GM18909 (cell line): ENCODE measurements at regions not wholly inside any gene's neighbourhood (a gene's known extent, or its start where the extent isn't known, plus 50 kb on each side); places are given as distances from the start of the nearest gene placed in this dataset.
"Not testable (repeated sequence)": the region's sequence is repeated elsewhere in the genome, so short reads cannot be mapped to it uniquely, and the experiment has no call there.

Source experiments
- ATAC-seq: cut with Tn5 transposase; IDR thresholded peaks from one replicate; pipeline ENCODE4 v1.9.1; 2021; ENCODE audit warnings: mild to moderate bottlenecking; ENCODE audit not compliant: unreplicated experiment, poor library complexity

DNA sequence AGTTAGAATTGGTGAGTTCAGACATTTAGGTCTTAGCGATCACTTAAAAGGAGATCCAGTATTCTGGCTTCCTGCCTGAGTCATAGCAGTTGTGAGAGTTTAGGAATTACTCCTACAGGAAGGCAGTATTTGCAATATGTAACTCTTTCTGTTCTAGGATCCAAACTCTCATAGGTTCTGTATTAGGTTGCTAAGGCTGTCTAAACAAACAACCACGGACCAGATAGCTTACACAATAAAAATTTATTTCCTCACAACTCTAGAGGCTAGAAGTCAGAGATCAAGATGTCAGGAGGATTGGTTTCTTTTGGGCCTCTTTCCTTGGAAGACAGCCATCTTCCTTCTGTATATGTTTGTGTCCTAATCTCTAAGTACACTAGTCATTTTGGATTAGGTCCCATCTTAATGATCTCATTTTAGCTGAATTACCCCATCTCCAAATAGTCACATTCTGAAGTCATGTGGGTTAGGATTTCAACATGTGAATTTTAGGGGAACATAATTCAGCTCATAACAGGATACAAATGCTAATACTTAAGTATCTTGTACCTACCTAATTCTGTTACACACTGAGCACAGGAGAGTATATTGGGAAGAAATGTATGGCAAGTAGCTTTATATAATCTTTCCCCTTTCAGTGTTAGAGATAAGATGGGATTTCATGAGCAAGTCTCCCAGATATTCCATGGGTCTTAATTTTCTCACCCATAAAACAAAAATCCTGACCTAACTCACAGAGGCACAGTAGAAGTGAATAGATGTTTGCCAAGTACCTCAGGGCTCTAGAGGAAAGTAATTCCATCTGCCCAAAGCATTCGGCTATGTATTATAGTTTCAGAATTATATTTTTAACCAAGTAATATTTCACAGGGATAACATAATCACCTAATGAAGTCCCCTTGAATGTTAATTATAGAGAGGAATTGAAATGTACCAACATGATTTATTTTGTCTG lies 144.4 kb downstream of the PTBP2 start:
- ATAC-seq, result no peak

DNA sequence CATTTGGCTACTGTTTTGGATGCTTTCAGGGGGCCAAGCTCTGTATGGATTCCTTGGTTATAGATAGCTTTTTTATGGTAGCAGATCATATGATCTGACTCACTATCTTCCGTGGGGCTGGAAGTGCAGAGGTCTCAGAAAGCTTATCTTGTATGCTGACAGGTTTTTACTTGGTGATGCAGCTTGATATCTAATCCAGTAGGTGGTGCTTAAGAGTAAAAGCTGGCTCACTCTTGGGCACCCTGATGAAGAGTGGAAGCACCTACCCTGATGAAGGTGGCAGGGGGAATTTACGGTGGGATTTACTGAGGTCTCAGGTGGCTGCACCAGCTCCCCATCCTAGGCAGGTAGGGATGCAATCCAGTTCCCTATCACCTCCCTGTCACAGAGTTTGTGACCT lies 151.2 kb downstream of the PTBP2 start:
- ATAC-seq, result no peak

DNA sequence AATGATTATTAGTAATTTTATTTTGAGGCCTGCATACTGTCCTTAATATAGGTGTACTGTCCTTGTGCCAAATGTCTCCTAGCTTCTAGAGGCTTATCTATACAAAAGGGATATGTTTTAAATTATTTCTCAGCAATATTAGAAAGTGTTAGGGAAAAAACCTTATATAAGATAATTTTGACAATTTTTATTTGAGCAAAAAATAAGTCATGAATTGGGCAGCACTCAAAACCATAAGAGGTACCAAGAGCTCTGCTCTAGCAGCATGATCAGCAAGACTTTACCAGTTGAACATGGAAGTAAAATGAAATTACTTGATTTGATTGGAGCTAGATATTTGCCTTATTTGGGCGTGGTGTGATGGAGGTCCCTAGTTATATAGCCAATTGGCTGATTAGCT lies 157.1 kb downstream of the PTBP2 start:
- no peak for ATAC-seq

- ATAC-seq, result no peak
These were observed 159.0 kb downstream of the PTBP2 start for GRCh38 chr1:96880626-96881025.

DNA sequence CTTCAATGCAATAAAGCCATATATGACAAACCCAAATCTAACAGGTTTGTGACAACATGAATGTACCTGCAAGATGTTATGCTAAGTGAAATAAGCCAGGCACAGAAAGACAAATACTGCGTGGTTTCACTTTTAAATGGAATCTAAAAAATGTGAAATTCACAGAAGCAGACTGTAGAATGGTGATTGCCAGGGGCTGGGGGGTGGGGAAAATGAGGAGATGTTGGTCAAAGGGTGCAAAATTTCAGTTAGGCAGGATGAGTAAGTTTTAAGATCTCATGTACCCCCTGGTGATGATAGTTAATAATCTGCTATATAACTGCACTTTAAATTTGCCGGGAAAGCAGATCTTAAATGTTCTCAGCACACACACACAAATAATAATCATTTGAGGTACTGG lies 160.5 kb downstream of the PTBP2 start:
- ATAC-seq, result no peak

- no peak for ATAC-seq
These were observed 164.9 kb downstream of the PTBP2 start for GRCh38 chr1:96886474-96886873.

DNA sequence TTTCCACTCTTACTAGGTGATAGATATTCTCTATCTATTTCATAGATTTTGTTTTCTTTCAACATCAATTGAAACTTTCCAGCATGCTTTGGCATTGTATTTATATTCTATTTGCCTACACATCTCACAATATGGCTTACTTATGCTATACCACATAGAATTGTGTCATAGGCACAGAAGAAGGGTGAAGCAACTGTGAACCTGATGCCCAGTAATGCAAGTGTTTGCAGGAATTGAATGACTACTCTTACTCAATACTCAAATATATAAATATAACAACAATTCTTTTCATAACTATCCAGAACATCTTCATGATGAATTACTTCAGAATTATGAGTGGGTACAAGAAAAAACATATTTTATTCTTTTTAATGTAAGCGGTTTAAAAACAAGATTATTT lies 165.9 kb downstream of the PTBP2 start:
- ATAC-seq, result no peak

- ATAC-seq, result no peak
These were observed 180.3 kb downstream of the PTBP2 start for GRCh38 chr1:96901783-96902363.

- no peak for ATAC-seq
These were observed 190.7 kb downstream of the PTBP2 start for GRCh38 chr1:96912248-96912647.

GRCh38 chr1:96915701-96916100 lies 194.1 kb downstream of the PTBP2 start:
- ATAC-seq, result not testable (repeated sequence)

DNA sequence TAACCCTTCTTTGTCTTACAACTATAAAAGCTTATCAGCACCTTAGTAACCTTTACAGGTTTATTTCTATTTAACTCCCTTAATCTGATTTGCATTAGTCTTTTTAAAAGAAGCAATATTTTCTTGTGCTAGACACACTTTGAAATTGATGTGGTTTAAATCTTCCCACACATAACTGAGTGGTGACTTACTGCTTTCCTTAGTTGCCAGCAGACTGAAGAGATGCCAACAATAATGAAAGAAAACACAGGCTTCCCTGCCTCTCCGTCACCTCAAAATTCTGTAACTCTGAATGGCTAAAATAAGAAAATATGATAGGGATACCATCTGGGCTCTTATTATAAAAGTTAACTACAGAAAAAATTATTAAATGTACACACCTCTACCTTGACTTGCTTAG lies 196.8 kb downstream of the PTBP2 start:
- no peak for ATAC-seq

DNA sequence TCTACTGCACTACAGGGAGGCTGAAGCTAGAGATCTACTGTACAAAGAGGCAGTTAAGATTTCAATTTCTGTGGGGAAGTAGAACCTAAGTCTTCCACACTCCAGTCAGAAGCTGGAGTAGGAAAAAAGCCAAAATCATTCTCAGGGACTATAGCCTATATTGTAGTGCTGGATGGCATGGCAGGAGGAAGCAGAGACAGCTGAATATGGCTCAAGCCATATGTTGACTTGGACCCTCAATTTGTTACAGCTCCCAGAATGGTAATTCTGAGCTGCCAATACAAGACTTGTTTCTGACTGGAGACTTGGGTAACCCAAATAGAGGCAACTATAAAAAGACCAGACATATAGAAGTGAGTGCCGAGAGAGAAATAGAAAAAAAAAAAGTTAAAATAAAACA lies 200.6 kb downstream of the PTBP2 start:
- no peak for ATAC-seq

DNA sequence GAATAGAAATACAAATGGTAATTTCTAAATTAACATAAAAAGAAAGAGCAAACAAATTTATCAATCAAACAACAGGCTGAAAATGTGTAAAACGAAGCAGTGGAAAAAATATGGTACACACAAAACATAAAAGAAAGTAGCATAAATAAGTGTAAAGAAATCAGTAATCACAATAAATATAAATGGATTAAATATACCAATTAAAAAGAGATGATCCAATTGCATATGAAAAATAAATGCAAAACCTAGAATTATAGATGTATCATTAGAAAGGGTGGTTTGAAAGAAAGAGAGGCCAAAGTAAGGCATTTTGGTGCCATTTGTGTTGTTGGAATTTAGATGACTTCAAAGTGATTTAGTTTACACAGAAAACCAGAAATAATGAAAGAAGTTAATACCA lies 202.2 kb downstream of the PTBP2 start:
- ATAC-seq, result no peak

DNA sequence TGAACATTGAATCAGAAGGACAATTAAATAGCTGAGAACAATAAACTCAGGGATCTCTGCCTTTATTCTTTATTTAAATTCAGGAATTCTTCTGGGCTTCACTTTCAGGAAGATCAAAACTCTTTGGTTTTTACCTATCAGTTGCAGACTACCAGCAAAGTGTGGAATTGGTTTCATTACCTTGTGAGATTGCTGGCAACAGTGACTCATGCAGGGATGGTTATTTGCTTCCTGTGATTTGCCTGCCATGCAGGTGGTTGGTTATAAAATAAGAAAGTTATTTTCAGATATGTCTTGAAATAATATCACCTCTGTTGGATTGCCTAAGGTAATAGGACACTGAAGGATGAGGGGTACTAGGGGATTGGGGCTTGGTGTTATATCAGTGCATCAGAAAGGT lies 204.6 kb downstream of the PTBP2 start:
- no peak for ATAC-seq

DNA sequence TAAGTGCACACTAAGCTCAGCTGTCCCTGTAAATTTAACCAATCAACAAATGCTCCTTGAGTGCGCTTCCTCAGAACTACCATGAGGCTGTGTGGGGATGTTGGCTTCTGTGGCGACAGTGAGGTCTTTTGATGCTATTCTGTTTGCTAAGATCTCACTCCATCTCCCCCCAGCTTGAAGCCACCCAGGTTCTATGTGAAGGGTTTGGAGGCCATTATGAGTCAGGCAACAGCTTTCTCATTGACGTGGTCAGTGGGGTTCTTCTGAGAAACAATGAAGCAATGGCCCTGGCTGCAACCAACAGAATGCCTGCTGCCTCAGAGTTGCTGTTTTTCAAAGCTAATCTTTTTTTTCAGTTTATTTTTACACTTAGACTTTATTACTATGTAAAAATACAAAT lies 205.5 kb downstream of the PTBP2 start:
- no peak for ATAC-seq

DNA sequence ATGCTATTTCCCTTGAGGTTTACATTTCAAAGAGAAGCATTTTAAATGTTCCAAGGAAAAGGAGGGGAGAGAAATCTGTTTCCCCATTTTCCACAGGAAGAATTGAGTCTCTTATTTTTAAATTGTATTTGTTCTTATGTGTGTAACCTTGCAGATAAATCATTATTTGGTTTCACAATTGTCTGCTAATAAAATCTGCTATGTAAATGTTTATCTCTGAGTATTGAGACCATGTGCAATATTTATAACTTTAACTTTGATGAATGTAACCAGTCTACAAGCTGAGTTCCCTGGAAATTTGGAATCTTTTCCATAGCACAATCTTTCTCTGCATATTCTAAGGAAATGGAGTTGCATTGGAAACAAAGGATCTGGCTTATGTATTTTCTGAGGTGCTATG lies 209.6 kb downstream of the PTBP2 start:
- ATAC-seq, result no peak

- ATAC-seq, result no peak
These were observed 212.7 kb downstream of the PTBP2 start for GRCh38 chr1:96934282-96934681.

GRCh38 chr1:96944432-96945092 lies 223.0 kb downstream of the PTBP2 start:
- no peak for ATAC-seq

DNA sequence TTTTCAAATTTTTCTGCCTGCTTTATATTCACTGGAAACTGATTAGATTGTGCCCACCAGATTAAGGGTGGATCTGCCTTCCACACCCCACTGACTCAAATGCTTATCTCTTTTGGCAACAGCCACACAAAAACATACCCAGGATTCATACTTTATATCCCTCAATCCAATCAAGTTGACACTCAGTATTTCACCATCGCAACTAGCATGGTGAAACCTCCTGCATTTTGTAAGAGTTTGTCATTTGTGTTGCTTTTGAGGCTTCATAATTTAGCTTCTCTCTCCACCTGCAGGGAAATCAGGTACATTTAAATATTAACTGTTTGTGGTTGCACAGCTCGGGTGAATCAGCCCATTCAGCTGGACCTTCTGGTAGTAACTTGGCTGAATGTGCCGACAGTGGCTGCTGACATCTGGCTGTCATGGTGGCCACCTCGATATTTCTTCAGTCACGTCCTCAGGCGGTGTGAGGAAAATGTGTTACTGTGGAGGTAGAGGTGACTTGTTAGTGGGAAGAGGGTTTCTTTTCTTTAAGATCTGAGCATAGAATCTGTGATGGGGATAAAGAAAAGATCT lies 224.0 kb downstream of the PTBP2 start:
- no peak for ATAC-seq

DNA sequence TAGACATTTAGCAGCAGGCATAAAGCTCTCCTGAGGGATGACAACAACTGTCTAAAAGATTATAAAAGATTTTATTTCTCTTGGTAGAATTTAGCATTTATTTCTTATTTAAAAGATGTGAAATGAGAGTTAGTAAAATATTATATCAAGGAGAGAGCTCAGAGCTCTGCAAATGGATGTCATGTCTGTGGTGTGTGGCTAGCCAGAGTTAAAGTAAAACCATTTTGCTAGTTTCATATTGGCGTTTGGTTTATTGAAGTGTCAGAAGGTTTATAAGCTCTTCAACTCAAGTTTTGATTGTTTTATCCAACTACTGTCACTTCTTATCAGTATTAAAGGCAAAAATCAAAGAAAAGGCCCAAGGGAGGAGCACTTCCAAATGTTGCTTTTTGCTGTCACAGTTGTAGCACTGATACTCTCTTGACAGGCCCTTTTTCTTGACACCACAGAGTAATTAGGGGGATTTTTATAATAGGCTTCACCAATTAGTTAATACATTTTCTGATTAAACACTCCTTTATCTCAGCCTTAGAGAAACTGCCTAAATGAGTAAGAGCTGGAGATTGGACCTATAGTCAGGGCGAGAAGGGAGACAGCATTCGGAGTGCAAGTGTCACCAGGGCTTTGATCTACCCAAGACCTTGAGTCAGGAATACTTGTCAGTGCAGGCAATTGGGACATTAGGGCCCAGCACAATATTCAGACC lies 233.9 kb downstream of the PTBP2 start:
- peak; percentile 66 for ATAC-seq
